Chondrocyte (in vitro differentiated cells): ENCODE measurements at regions not wholly inside any gene's neighbourhood (a gene's known extent, or its start where the extent isn't known, plus 50 kb on each side); places are given as distances from the start of the nearest gene placed in this dataset.

Experiments used
- DNase-seq: peaks from one replicate; pipeline ENCODE4 v3.0.0; 2021; ENCODE audit warnings: mixed read lengths, low spot score
- H3K27ac Mint-ChIP-seq: one replicate; pipeline ENCODE4 v1.8.0; 2021; ENCODE audit warnings: mild to moderate bottlenecking, moderate library complexity, mixed read lengths; ENCODE audit not compliant: unreplicated experiment
- H3K27me3 Mint-ChIP-seq: 2 replicates; pipeline ENCODE4 v1.8.0; 2021; ENCODE audit warnings: low read depth, mixed read lengths
- H3K36me3 Mint-ChIP-seq: 2 replicates; pipeline ENCODE4 v1.8.0; 2021; ENCODE audit warnings: low read depth, mixed read lengths
- H3K4me1 Mint-ChIP-seq: 2 replicates; pipeline ENCODE4 v1.8.0; 2021; ENCODE audit warnings: low read depth, mild to moderate bottlenecking, mixed read lengths
- H3K4me3 Mint-ChIP-seq: one replicate; pipeline ENCODE4 v1.8.0; 2021; ENCODE audit warnings: mild to moderate bottlenecking, moderate library complexity, mixed read lengths; ENCODE audit not compliant: unreplicated experiment
- H3K9me3 Mint-ChIP-seq: 2 replicates; pipeline ENCODE4 v1.8.0; 2021; ENCODE audit warnings: low read depth, mixed read lengths
- CTCF ChIP-seq: fragments of 200-600 bp; sonication (generic); IDR thresholded peaks from 2 replicates; pipeline ENCODE4 v1.5.0; 2021; ENCODE audit warnings: antibody characterized with exemption, mild to moderate bottlenecking, moderate library complexity

DNA sequence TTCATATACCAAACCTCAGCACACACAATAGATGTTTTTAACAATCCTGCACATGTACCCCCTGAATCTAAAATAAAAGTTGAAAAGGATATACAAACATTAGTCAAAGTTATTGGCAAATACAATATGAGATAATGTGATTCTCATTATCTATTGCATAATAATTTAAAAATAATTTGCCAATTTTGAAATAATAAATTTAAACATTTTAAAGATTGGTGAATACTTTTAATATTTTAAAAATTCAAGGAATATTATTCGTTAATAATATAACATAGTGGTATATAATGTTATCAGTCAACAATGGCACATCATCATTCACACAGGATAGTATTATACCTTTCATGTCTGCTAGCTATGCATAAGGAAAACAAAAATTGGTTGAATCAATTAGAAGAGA is 207.0 kb upstream of the SP8 start:
- Mint-ChIP-seq H3K4me3 (no peak overlapping the region), H3K27ac (no peak overlapping the region), H3K9me3 (peaks cover 15% of the 10 kb centered on the region), H3K36me3 (no peaks in the 10 kb centered on the region), H3K4me1 (no peaks in the 10 kb centered on the region), H3K27me3 (no peaks in the 10 kb centered on the region)
- no peak for TF ChIP-seq CTCF
- no peak for DNase-seq

GRCh38 chr7:20998309-20998708 is 211.6 kb upstream of the SP8 start:
- Mint-ChIP-seq H3K36me3 (no peaks in the 10 kb centered on the region), H3K4me3 (no peak overlapping the region), H3K27ac (no peak overlapping the region), H3K27me3 (no peaks in the 10 kb centered on the region), H3K4me1 (no peaks in the 10 kb centered on the region), H3K9me3 (peaks cover 8% of the 10 kb centered on the region)
- DNase-seq, result no peak
- TF ChIP-seq CTCF, result no peak

DNA sequence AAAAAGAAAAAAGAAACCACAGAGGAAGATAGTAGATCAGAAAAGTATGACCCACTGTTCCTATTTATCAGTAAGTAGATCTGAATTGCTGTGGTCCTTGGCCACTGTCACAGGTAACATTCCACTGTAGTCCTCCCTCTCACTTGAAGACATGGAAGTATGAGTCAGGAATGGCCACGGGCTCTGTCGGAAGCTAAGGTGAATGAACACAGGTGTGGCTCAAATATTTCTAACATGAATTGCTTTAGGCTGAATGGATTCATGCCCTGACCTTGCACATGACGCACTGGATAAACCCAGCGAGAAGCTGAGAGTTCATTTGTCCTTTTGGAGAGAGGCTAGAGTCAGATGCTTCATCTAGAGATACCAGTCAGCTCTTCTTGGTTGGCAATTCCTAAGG is 224.5 kb upstream of the SP8 start:
- DNase-seq, result no peak
- Mint-ChIP-seq H3K4me3 (no peak overlapping the region), H3K27me3 (no peaks in the 10 kb centered on the region), H3K27ac (no peak overlapping the region), H3K4me1 (no peaks in the 10 kb centered on the region), H3K9me3 (peaks cover 34% of the 10 kb centered on the region), H3K36me3 (no peaks in the 10 kb centered on the region)
- no peak for TF ChIP-seq CTCF

GRCh38 chr7:21013765-21014539 is 227.3 kb upstream of the SP8 start:
- no peak overlapping the region for H3K27ac Mint-ChIP-seq
- no peaks in the 10 kb centered on the region for H3K36me3 Mint-ChIP-seq
- H3K4me1 Mint-ChIP-seq, result no peaks in the 10 kb centered on the region
- DNase-seq, result no peak
- peaks cover 23% of the 10 kb centered on the region for H3K9me3 Mint-ChIP-seq
- TF ChIP-seq CTCF, result no peak
- H3K4me3 Mint-ChIP-seq, result no peak overlapping the region
- no peaks in the 10 kb centered on the region for H3K27me3 Mint-ChIP-seq

- peaks cover 7% of the 10 kb centered on the region for H3K9me3 Mint-ChIP-seq
- H3K27ac Mint-ChIP-seq, result no peak overlapping the region
- H3K4me1 Mint-ChIP-seq, result no peaks in the 10 kb centered on the region
- H3K27me3 Mint-ChIP-seq, result no peaks in the 10 kb centered on the region
- no peak overlapping the region for H3K4me3 Mint-ChIP-seq
- H3K36me3 Mint-ChIP-seq, result no peaks in the 10 kb centered on the region
- DNase-seq, result no peak
- TF ChIP-seq CTCF, result no peak
These were observed 234.0 kb upstream of the SP8 start for GRCh38 chr7:21020667-21021066.
